ENCODE measurements at regions not wholly inside any gene's neighbourhood (a gene's known extent, or its start where the extent isn't known, plus 50 kb on each side); places are given as distances from the start of the nearest gene placed in this dataset.

GRCh38 chr18:34549367-34549766 lies 160.7 kb upstream of the DTNA start:
- Histone ChIP-seq H3K4me1 (ENCODE audit: control extremely low read depth in 1 of 4, control insufficient read depth in 4 of 4, insufficient read depth in 4 of 4, low read length in 3 of 4) (no peaks in the 10 kb centered on the region), H3K36me3 (ENCODE audit: control insufficient read depth in 4 of 4, insufficient read depth in 4 of 4, low read length in 3 of 4) (no peaks in the 10 kb centered on the region), H3K4me3 (ENCODE audit: control insufficient read depth in 1 of 7, extremely low read depth in 1 of 7, insufficient read depth in 4 of 7, low read depth in 2 of 7, low read length in 6 of 7) (no peak overlapping the region), H3K27ac (ENCODE audit: insufficient read depth in 1 of 2, low read depth in 1 of 2, low read length in 2 of 2, poor library complexity in 1 of 2, severe bottlenecking in 2 of 2) (no peak overlapping the region), H3K27me3 (replicated peaks in 2 of 5; ENCODE audit: control insufficient read depth in 4 of 5, insufficient read depth in 5 of 5, low read length in 4 of 5) (peaks cover 0 to 2% (median 0%) of the 10 kb centered on the region in 5 experiments), H3K9me3 (ENCODE audit: control extremely low read depth in 1 of 5, control insufficient read depth in 4 of 5, insufficient read depth in 2 of 5, low read depth in 1 of 5, low read length in 4 of 5) (no peaks in the 10 kb centered on the region)
- POLR2A ChIA-PET, result no interaction called here
- CTCF ChIA-PET, result no interaction called here
- no peak for DNase-seq

GRCh38 chr18:34550156-34550555 lies 159.9 kb upstream of the DTNA start:
- Histone ChIP-seq H3K27me3 (replicated peaks in 2 of 5; ENCODE audit: control insufficient read depth in 4 of 5, insufficient read depth in 5 of 5, low read length in 4 of 5) (peaks cover 0 to 2% (median 0%) of the 10 kb centered on the region in 5 experiments), H3K4me3 (ENCODE audit: control insufficient read depth in 1 of 7, extremely low read depth in 1 of 7, insufficient read depth in 4 of 7, low read depth in 2 of 7, low read length in 6 of 7) (no peak overlapping the region), H3K36me3 (ENCODE audit: control insufficient read depth in 4 of 4, insufficient read depth in 4 of 4, low read length in 3 of 4) (no peaks in the 10 kb centered on the region), H3K9me3 (ENCODE audit: control extremely low read depth in 1 of 5, control insufficient read depth in 4 of 5, insufficient read depth in 2 of 5, low read depth in 1 of 5, low read length in 4 of 5) (no peaks in the 10 kb centered on the region), H3K27ac (ENCODE audit: insufficient read depth in 1 of 2, low read depth in 1 of 2, low read length in 2 of 2, poor library complexity in 1 of 2, severe bottlenecking in 2 of 2) (no peak overlapping the region), H3K4me1 (ENCODE audit: control extremely low read depth in 1 of 4, control insufficient read depth in 4 of 4, insufficient read depth in 4 of 4, low read length in 3 of 4) (no peaks in the 10 kb centered on the region)
- ChIA-PET POLR2A (interaction anchor here (0.6 kb wide), 1 partner anchor 62 kb away, joined by 7 read pairs; no protein-coding TSS in a partner anchor), CTCF (no interaction called here)
- no peak for DNase-seq
- 80% methylated on average over 1 of the region's 4 CpGs for WGBS (ENCODE audit: insufficient coverage)

- ChIA-PET CTCF (no interaction called here), POLR2A (interaction anchor here (0.6 kb wide), 1 partner anchor 63 kb away, joined by 7 read pairs; no protein-coding TSS in a partner anchor)
- Histone ChIP-seq H3K9me3 (ENCODE audit: control extremely low read depth in 1 of 5, control insufficient read depth in 4 of 5, insufficient read depth in 2 of 5, low read depth in 1 of 5, low read length in 4 of 5) (no peaks in the 10 kb centered on the region), H3K4me1 (ENCODE audit: control extremely low read depth in 1 of 4, control insufficient read depth in 4 of 4, insufficient read depth in 4 of 4, low read length in 3 of 4) (no peaks in the 10 kb centered on the region), H3K4me3 (ENCODE audit: control insufficient read depth in 1 of 7, extremely low read depth in 1 of 7, insufficient read depth in 4 of 7, low read depth in 2 of 7, low read length in 6 of 7) (no peak overlapping the region), H3K36me3 (ENCODE audit: control insufficient read depth in 4 of 4, insufficient read depth in 4 of 4, low read length in 3 of 4) (no peaks in the 10 kb centered on the region), H3K27ac (ENCODE audit: insufficient read depth in 1 of 2, low read depth in 1 of 2, low read length in 2 of 2, poor library complexity in 1 of 2, severe bottlenecking in 2 of 2) (no peak overlapping the region), H3K27me3 (replicated peaks in 2 of 5; ENCODE audit: control insufficient read depth in 4 of 5, insufficient read depth in 5 of 5, low read length in 4 of 5) (peaks cover 0 to 2% (median 0%) of the 10 kb centered on the region in 5 experiments)
- no CpG with 5 or more reads among the region's 1 CpG for WGBS (ENCODE audit: insufficient coverage)
- DNase-seq, result no peak
These were observed 159.2 kb upstream of the DTNA start for GRCh38 chr18:34550902-34551301.

- POLR2A ChIA-PET, result no interaction called here
- WGBS (ENCODE audit: insufficient coverage), result 100% methylated on average over 1 of the region's 2 CpGs
- H3K27ac ChIP-seq (ENCODE audit: insufficient read depth in 1 of 2, low read depth in 1 of 2, low read length in 2 of 2, poor library complexity in 1 of 2, severe bottlenecking in 2 of 2), result no peak overlapping the region
- DNase-seq, result no peak
- H3K27me3 ChIP-seq (replicated peaks in 2 of 5; ENCODE audit: control insufficient read depth in 4 of 5, insufficient read depth in 5 of 5, low read length in 4 of 5), result peaks cover 0 to 2% (median 0%) of the 10 kb centered on the region in 5 experiments
- H3K9me3 ChIP-seq (ENCODE audit: control extremely low read depth in 1 of 5, control insufficient read depth in 4 of 5, insufficient read depth in 2 of 5, low read depth in 1 of 5, low read length in 4 of 5), result no peaks in the 10 kb centered on the region
- no peaks in the 10 kb centered on the region for H3K4me1 ChIP-seq (ENCODE audit: control extremely low read depth in 1 of 4, control insufficient read depth in 4 of 4, insufficient read depth in 4 of 4, low read length in 3 of 4)
- H3K4me3 ChIP-seq (ENCODE audit: control insufficient read depth in 1 of 7, extremely low read depth in 1 of 7, insufficient read depth in 4 of 7, low read depth in 2 of 7, low read length in 6 of 7), result no peak overlapping the region
- CTCF ChIA-PET, result no interaction called here
- H3K36me3 ChIP-seq (ENCODE audit: control insufficient read depth in 4 of 4, insufficient read depth in 4 of 4, low read length in 3 of 4), result no peaks in the 10 kb centered on the region
These were observed 158.3 kb upstream of the DTNA start for GRCh38 chr18:34551824-34552223.

- Histone ChIP-seq H3K4me3 (ENCODE audit: control insufficient read depth in 1 of 7, extremely low read depth in 1 of 7, insufficient read depth in 4 of 7, low read depth in 2 of 7, low read length in 6 of 7) (no peak overlapping the region), H3K27ac (ENCODE audit: insufficient read depth in 1 of 2, low read depth in 1 of 2, low read length in 2 of 2, poor library complexity in 1 of 2, severe bottlenecking in 2 of 2) (no peak overlapping the region), H3K36me3 (ENCODE audit: control insufficient read depth in 4 of 4, insufficient read depth in 4 of 4, low read length in 3 of 4) (no peaks in the 10 kb centered on the region), H3K9me3 (ENCODE audit: control extremely low read depth in 1 of 5, control insufficient read depth in 4 of 5, insufficient read depth in 2 of 5, low read depth in 1 of 5, low read length in 4 of 5) (no peaks in the 10 kb centered on the region), H3K4me1 (ENCODE audit: control extremely low read depth in 1 of 4, control insufficient read depth in 4 of 4, insufficient read depth in 4 of 4, low read length in 3 of 4) (no peaks in the 10 kb centered on the region), H3K27me3 (replicated peaks in 2 of 5; ENCODE audit: control insufficient read depth in 4 of 5, insufficient read depth in 5 of 5, low read length in 4 of 5) (peaks cover 0 to 2% (median 0%) of the 10 kb centered on the region in 5 experiments)
- 80% methylated on average over 1 of the region's 6 CpGs for WGBS (ENCODE audit: insufficient coverage)
- CTCF ChIA-PET, result no interaction called here
- POLR2A ChIA-PET, result no interaction called here
- DNase-seq, result no peak
These were observed 147.7 kb upstream of the DTNA start for GRCh38 chr18:34562252-34562870.

GRCh38 chr18:34567857-34568256 lies 142.2 kb upstream of the DTNA start:
- ChIA-PET CTCF (no interaction called here), POLR2A (no interaction called here)
- H3K9me3 ChIP-seq (ENCODE audit: control extremely low read depth in 1 of 5, control insufficient read depth in 4 of 5, insufficient read depth in 2 of 5, low read depth in 1 of 5, low read length in 4 of 5), result no peaks in the 10 kb centered on the region
- no peak overlapping the region for H3K27ac ChIP-seq (ENCODE audit: insufficient read depth in 1 of 2, low read depth in 1 of 2, low read length in 2 of 2, poor library complexity in 1 of 2, severe bottlenecking in 2 of 2)
- H3K27me3 ChIP-seq (replicated peaks in 2 of 5; ENCODE audit: control insufficient read depth in 4 of 5, insufficient read depth in 5 of 5, low read length in 4 of 5), result no peaks in the 10 kb centered on the region
- H3K4me3 ChIP-seq (ENCODE audit: control insufficient read depth in 1 of 7, extremely low read depth in 1 of 7, insufficient read depth in 4 of 7, low read depth in 2 of 7, low read length in 6 of 7), result no peak overlapping the region
- DNase-seq, result no peak
- no CpG with 5 or more reads among the region's 2 CpGs for WGBS (ENCODE audit: insufficient coverage)
- H3K4me1 ChIP-seq (ENCODE audit: control extremely low read depth in 1 of 4, control insufficient read depth in 4 of 4, insufficient read depth in 4 of 4, low read length in 3 of 4), result no peaks in the 10 kb centered on the region
- no peaks in the 10 kb centered on the region for H3K36me3 ChIP-seq (ENCODE audit: control insufficient read depth in 4 of 4, insufficient read depth in 4 of 4, low read length in 3 of 4)

- Histone ChIP-seq H3K36me3 (ENCODE audit: control insufficient read depth in 4 of 4, insufficient read depth in 4 of 4, low read length in 3 of 4) (no peaks in the 10 kb centered on the region), H3K4me3 (ENCODE audit: control insufficient read depth in 1 of 7, extremely low read depth in 1 of 7, insufficient read depth in 4 of 7, low read depth in 2 of 7, low read length in 6 of 7) (no peak overlapping the region), H3K9me3 (ENCODE audit: control extremely low read depth in 1 of 5, control insufficient read depth in 4 of 5, insufficient read depth in 2 of 5, low read depth in 1 of 5, low read length in 4 of 5) (no peaks in the 10 kb centered on the region), H3K4me1 (ENCODE audit: control extremely low read depth in 1 of 4, control insufficient read depth in 4 of 4, insufficient read depth in 4 of 4, low read length in 3 of 4) (no peaks in the 10 kb centered on the region), H3K27me3 (replicated peaks in 2 of 5; ENCODE audit: control insufficient read depth in 4 of 5, insufficient read depth in 5 of 5, low read length in 4 of 5) (no peaks in the 10 kb centered on the region), H3K27ac (ENCODE audit: insufficient read depth in 1 of 2, low read depth in 1 of 2, low read length in 2 of 2, poor library complexity in 1 of 2, severe bottlenecking in 2 of 2) (no peak overlapping the region)
- no peak for DNase-seq
- ChIA-PET CTCF (no interaction called here), POLR2A (no interaction called here)
- 100% methylated on average over 5 of the region's 6 CpGs for WGBS (ENCODE audit: insufficient coverage)
These were observed 133.5 kb upstream of the DTNA start for GRCh38 chr18:34576622-34577021.
